ENCODE measurements at regions not wholly inside any gene's neighbourhood (a gene's known extent, or its start where the extent isn't known, plus 50 kb on each side); places are given as distances from the start of the nearest gene placed in this dataset.

GRCh38 chr5:129322968-129323367 is 137.1 kb upstream of the ADAMTS19 start:
- WGBS (ENCODE audit: low lambda C conversion rate, missing lambda C conversion rate), result 88% methylated on average over 3 of the region's 3 CpGs
- H3K9me2 ChIP-seq (replicated peaks; ENCODE audit: insufficient read depth), result no peaks in the 10 kb centered on the region
- H3K4me1 ChIP-seq (ENCODE audit: insufficient read depth), result no peaks in the 10 kb centered on the region
- H4K20me1 ChIP-seq (ENCODE audit: insufficient read depth, poor library complexity, severe bottlenecking), result no peaks in the 10 kb centered on the region
- DNase-seq (ENCODE audit: low spot score), result no peak
- H3K36me3 ChIP-seq (replicated peaks; ENCODE audit: insufficient read depth, low read depth), result no peaks in the 10 kb centered on the region
- no peaks in the 10 kb centered on the region for H3K79me2 ChIP-seq
- no peak overlapping the region for H3K4me3 ChIP-seq
- no peaks in the 10 kb centered on the region for H3K27me3 ChIP-seq
- no peak overlapping the region for H3K4me2 ChIP-seq
- no peak overlapping the region for H3K27ac ChIP-seq
- TF ChIP-seq EZH2phosphoT487 (IDR thresholded peaks at IDR 0.05; ENCODE audit: low read depth, severe bottlenecking, unreplicated experiment), result no peak
- no peak for TF ChIP-seq CTCF (IDR thresholded peaks at IDR 0.05; ENCODE audit: poor library complexity)
- TF ChIP-seq EZH2 (IDR thresholded peaks at IDR 0.05; ENCODE audit: borderline replicate concordance), result no peak
- no peak overlapping the region for H2AFZ ChIP-seq
- no peaks in the 10 kb centered on the region for H3K9me3 ChIP-seq (ENCODE audit: low read depth)

GRCh38 chr5:129341306-129341705 is 118.8 kb upstream of the ADAMTS19 start:
- H3K9me2 ChIP-seq (replicated peaks; ENCODE audit: insufficient read depth), result no peaks in the 10 kb centered on the region
- no peaks in the 10 kb centered on the region for H3K79me2 ChIP-seq
- 68% methylated on average over 1 of the region's 1 CpG for WGBS (ENCODE audit: low lambda C conversion rate, missing lambda C conversion rate)
- H3K9me3 ChIP-seq (ENCODE audit: low read depth), result no peaks in the 10 kb centered on the region
- H3K4me3 ChIP-seq, result no peak overlapping the region
- no peak overlapping the region for H2AFZ ChIP-seq
- DNase-seq (ENCODE audit: low spot score), result no peak
- no peaks in the 10 kb centered on the region for H3K4me1 ChIP-seq (ENCODE audit: insufficient read depth)
- H3K27ac ChIP-seq, result no peak overlapping the region
- H4K20me1 ChIP-seq (ENCODE audit: insufficient read depth, poor library complexity, severe bottlenecking), result no peaks in the 10 kb centered on the region
- H3K27me3 ChIP-seq, result no peaks in the 10 kb centered on the region
- H3K4me2 ChIP-seq, result no peak overlapping the region
- H3K36me3 ChIP-seq (replicated peaks; ENCODE audit: insufficient read depth, low read depth), result no peaks in the 10 kb centered on the region
- TF ChIP-seq EZH2 (IDR thresholded peaks at IDR 0.05; ENCODE audit: borderline replicate concordance) (no peak), CTCF (IDR thresholded peaks at IDR 0.05; ENCODE audit: poor library complexity) (no peak), EZH2phosphoT487 (IDR thresholded peaks at IDR 0.05; ENCODE audit: low read depth, severe bottlenecking, unreplicated experiment) (no peak)

- Histone ChIP-seq H4K20me1 (ENCODE audit: insufficient read depth, poor library complexity, severe bottlenecking) (no peaks in the 10 kb centered on the region), H3K4me3 (no peak overlapping the region), H3K27me3 (no peaks in the 10 kb centered on the region), H3K27ac (no peak overlapping the region), H3K9me2 (replicated peaks; ENCODE audit: insufficient read depth) (no peaks in the 10 kb centered on the region), H3K79me2 (no peaks in the 10 kb centered on the region), H3K4me1 (ENCODE audit: insufficient read depth) (no peaks in the 10 kb centered on the region), H3K9me3 (ENCODE audit: low read depth) (no peaks in the 10 kb centered on the region), H3K36me3 (replicated peaks; ENCODE audit: insufficient read depth, low read depth) (no peaks in the 10 kb centered on the region), H3K4me2 (no peak overlapping the region), H2AFZ (no peak overlapping the region)
- TF ChIP-seq EZH2phosphoT487 (IDR thresholded peaks at IDR 0.05; ENCODE audit: low read depth, severe bottlenecking, unreplicated experiment), result no peak
- no peak for TF ChIP-seq EZH2 (IDR thresholded peaks at IDR 0.05; ENCODE audit: borderline replicate concordance)
- TF ChIP-seq CTCF (IDR thresholded peaks at IDR 0.05; ENCODE audit: poor library complexity), result no peak
- DNase-seq (ENCODE audit: low spot score), result no peak
Observed at GRCh38 chr5:129342796-129343195, 117.3 kb upstream of the ADAMTS19 start.

All from hepatocyte (in vitro differentiated cells).